K562 (cell line): ENCODE measurements at regions not wholly inside any gene's neighbourhood (a gene's known extent, or its start where the extent isn't known, plus 50 kb on each side); places are given as distances from the start of the nearest gene placed in this dataset.

Experiments used
- ATAC-seq: fragments of 200-7000 bp; cut with Tn5 transposase; 3 replicates; pipeline ENCODE4 v1.9.1; 2020; ENCODE audit warnings: moderate library complexity
- BruUV-seq: library from RNA; stranded (reverse); fragments of 400-500 nt; replicated peaks from 2 replicates; lab custom pipeline; 2021; lab: Mats Ljungman, UMichigan
- CTCF ChIA-PET: fragments of 300-600 bp; formaldehyde crosslinking; extraction: SDS; loops from one replicate; lab custom pipeline; 2021; ENCODE audit warnings: low intra/inter-chr PET ratio; lab: Yijun Ruan, JAX
- POLR2A ChIA-PET: fragments of 300-600, 350-650 bp; sonication (Branson Sonifier 250); formaldehyde crosslinking; extraction: SDS; loops from one replicate; lab custom pipeline; 2021; ENCODE audit warnings: antibody characterized with exemption, inconsistent platforms; lab: Yijun Ruan, JAX
- DNase-seq, 4 experiments: peaks; one replicate each; pipeline versions ENCODE4 v3.0.0 to v3.0.0-alpha.2; 2011 to 2018; ENCODE audit warnings: low spot score in 3 of 4, mixed read lengths in 3 of 4; ENCODE audit errors: extremely low read depth in 1 of 4
- FAIRE-seq: peaks from 2 replicates; lab custom pipeline; 2011; peaks lifted over from hg19 to GRCh38; lab: Jason Lieb, UNC
- H2AFZ ChIP-seq: 2 replicates; pipeline ENCODE4 v1.6.0; 2011; ENCODE audit warnings: low read depth, low read length, control low read depth, inconsistent platforms
- H3K27ac ChIP-seq: fragments of 200-600 bp; 3 replicates; pipeline ENCODE4 v1.8.0; 2011; ENCODE audit warnings: low read depth, mild to moderate bottlenecking, control low read depth, inconsistent platforms, low read length, moderate library complexity, mixed read lengths; ENCODE audit errors: extremely low read depth
- H3K27me3 ChIP-seq, 2 experiments: fragments of 300-600 bp in 1 of 2; 2 replicates in 1 of 2; 3 replicates in 1 of 2; pipeline versions ENCODE4 v1.6.0 to v1.8.0; 2011; ENCODE audit warnings: inconsistent platforms in 2 of 2, low read length in 2 of 2, mild to moderate bottlenecking in 1 of 2, mixed read lengths in 1 of 2, moderate library complexity in 1 of 2; ENCODE audit not compliant: control insufficient read depth in 2 of 2, insufficient read depth in 2 of 2
- H3K36me3 ChIP-seq: fragments of 300-600 bp; 3 replicates; pipeline ENCODE4 v1.8.0; 2011; ENCODE audit warnings: mild to moderate bottlenecking, low read length, inconsistent platforms; ENCODE audit not compliant: control insufficient read depth, insufficient read depth
- H3K4me1 ChIP-seq, 2 experiments: fragments of 200-600 bp in 1 of 2; replicated peaks in 1 of 2; 2 replicates in 1 of 2; 3 replicates in 1 of 2; pipeline versions ENCODE4 v1.5.1 to v1.8.0; 2011; ENCODE audit warnings: inconsistent platforms in 2 of 2, low read length in 2 of 2, mild to moderate bottlenecking in 1 of 2, mixed read lengths in 1 of 2, moderate library complexity in 1 of 2; ENCODE audit not compliant: control insufficient read depth in 2 of 2, insufficient read depth in 2 of 2
- H3K4me2 ChIP-seq: 2 replicates; pipeline ENCODE4 v1.6.1; 2011; ENCODE audit warnings: low read length, control low read depth, inconsistent platforms, mixed read lengths; ENCODE audit not compliant: insufficient read depth
- H3K4me3 ChIP-seq: fragments of 200-600 bp; sonication (generic), shearing (Covaris generic); 2 replicates; pipeline ENCODE4 v1.5.1; 2016; ENCODE audit warnings: control low read depth, inconsistent platforms
- H3K79me2 ChIP-seq: fragments of 200-600 bp; 3 replicates; pipeline ENCODE4 v1.8.0; 2011; ENCODE audit warnings: low read length, inconsistent platforms; ENCODE audit not compliant: control insufficient read depth, insufficient read depth
- H3K9ac ChIP-seq, 2 experiments: 2 replicates each; pipeline versions ENCODE4 v1.6.0 to v1.6.1; 2011; ENCODE audit warnings: low read depth in 2 of 2, low read length in 2 of 2, control low read depth in 1 of 2, inconsistent platforms in 1 of 2, mild to moderate bottlenecking in 1 of 2, mixed read lengths in 1 of 2; ENCODE audit not compliant: insufficient read depth in 1 of 2
- H3K9me1 ChIP-seq: one replicate; pipeline ENCODE4 v1.6.0; 2011; ENCODE audit warnings: inconsistent platforms, mild to moderate bottlenecking, low read length, moderate library complexity; ENCODE audit not compliant: control insufficient read depth, insufficient read depth
- H3K9me3 ChIP-seq: replicated peaks from 2 replicates; pipeline ENCODE4 v1.5.1; 2011; ENCODE audit warnings: low read depth, low read length, inconsistent platforms; ENCODE audit not compliant: control insufficient read depth, insufficient read depth
- H4K20me1 ChIP-seq: replicated peaks from 2 replicates; pipeline ENCODE4 v1.6.1; 2011; ENCODE audit warnings: low read length, inconsistent platforms, mixed read lengths; ENCODE audit not compliant: control insufficient read depth, insufficient read depth
- CCNT2 ChIP-seq: IDR thresholded peaks from 2 replicates; pipeline ENCODE4 v1.6.1; 2011; ENCODE audit warnings: borderline replicate concordance, low read depth, mild to moderate bottlenecking, moderate library complexity, mixed read lengths, low read length; ENCODE audit not compliant: insufficient read length; ENCODE audit errors: extremely low read depth
- CREBBP ChIP-seq: IDR thresholded peaks from one replicate; pipeline ENCODE4 v1.6.1; 2012; ENCODE audit warnings: low read depth, mild to moderate bottlenecking, control low read depth, inconsistent platforms, low read length
- EHMT2 ChIP-seq: fragments of 450-650 bp; IDR thresholded peaks from 2 replicates; pipeline ENCODE4 v1.6.1; 2018; ENCODE audit warnings: antibody characterized with exemption
- KLF16 ChIP-seq: IDR thresholded peaks from 2 replicates; pipeline ENCODE4 v1.6.1; 2016; ENCODE audit warnings: antibody characterized with exemption
- NONO ChIP-seq, 2 experiments: fragments of 200-400 bp in 1 of 2; fragments of 450-650 bp in 1 of 2; formaldehyde crosslinking in 1 of 2; IDR thresholded peaks; 2 replicates each; pipeline ENCODE4 v1.6.1; 2017; ENCODE audit warnings: low read depth in 2 of 2, mild to moderate bottlenecking in 2 of 2, moderate library complexity in 2 of 2, low read length in 1 of 2
- WGBS: fragments of 100-300 bp; shearing (Covaris generic); methylation state at CpG from one replicate; pipeline ENCODE4 v1.1.6; 2016; ENCODE audit warnings: low coverage, mixed read lengths; ENCODE audit not compliant: insufficient coverage; ENCODE audit errors: missing lambda C conversion rate; 5-methylcytosine and 5-hydroxymethylcytosine counted together
- in situ Hi-C: fragments of 300-500 bp; cut with MboI; formaldehyde crosslinking; loops from 4 replicates; pipeline ENCODE4 v1.15.0; 2018; ENCODE audit warnings: inconsistent platforms, mixed read lengths
- intact Hi-C: fragments of 100-400 bp; cut with micrococcal nuclease; formaldehyde crosslinking; loops from 2 replicates; pipeline ENCODE4 v1.14.2; 2022
- TF ChIP-seq, protein P1 (sequence below): sonication (generic); IDR thresholded peaks from 2 replicates; pipeline ENCODE4 v1.6.1; 2016
- TF ChIP-seq, protein P2 (sequence below): fragments of 250-450 bp; sonication (Bioruptor Pico); IDR thresholded peaks from 2 replicates; pipeline ENCODE4 v1.5.0; 2021; ENCODE audit warnings: mild to moderate bottlenecking, moderate library complexity
- TF ChIP-seq, protein P3 (sequence below): sonication (generic); formaldehyde crosslinking; IDR thresholded peaks from 2 replicates; pipeline ENCODE4 v1.9.0; 2022; ENCODE audit warnings: mild to moderate bottlenecking, missing genetic modification reagents

DNA sequence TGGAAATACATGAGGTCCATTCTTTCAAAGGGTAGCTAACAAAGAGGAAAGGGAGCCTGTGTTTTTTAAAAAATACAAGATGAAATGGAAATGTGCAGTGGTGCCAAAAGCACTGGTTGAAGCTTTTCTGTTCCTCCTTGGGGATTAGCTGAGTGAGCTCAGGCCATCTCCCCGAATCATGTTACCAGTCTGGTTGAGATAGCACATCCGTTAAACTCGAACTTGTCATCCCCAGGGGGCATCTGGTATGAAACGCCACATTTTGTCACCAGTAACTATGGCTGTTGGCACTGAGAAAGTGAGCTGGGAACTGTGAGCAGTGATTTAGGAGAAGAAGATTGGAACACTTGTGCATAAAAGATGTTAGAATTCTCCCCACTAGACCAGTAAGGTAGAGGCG lies 196.2 kb downstream of the SAMD5 start:
- Histone ChIP-seq H3K27ac (no peak overlapping the region), H3K79me2 (peaks cover 17% of the 10 kb centered on the region; the same call in 2 of the 3 replicates), H3K9me3 (no peaks in the 10 kb centered on the region), H3K9me1 (no peaks in the 10 kb centered on the region), H3K36me3 (no peaks in the 10 kb centered on the region), H2AFZ (no peak overlapping the region), H4K20me1 (peaks cover 4% of the 10 kb centered on the region), H3K9ac (no peak overlapping the region), H3K4me3 (no peak overlapping the region), H3K4me1 (peaks cover 0 to 29% of the 10 kb centered on the region in 2 experiments; a peak in 2 of 5 replicates), H3K4me2 (no peak overlapping the region), H3K27me3 (no peaks in the 10 kb centered on the region)
- WGBS: 34% methylated on average over 5 of the region's 5 CpGs
- CTCF ChIA-PET: no interaction called here
- ATAC-seq: no peak
- TF ChIP-seq CCNT2 (no peak), CREBBP (no peak)
- TF ChIP-seq, protein P1, sequence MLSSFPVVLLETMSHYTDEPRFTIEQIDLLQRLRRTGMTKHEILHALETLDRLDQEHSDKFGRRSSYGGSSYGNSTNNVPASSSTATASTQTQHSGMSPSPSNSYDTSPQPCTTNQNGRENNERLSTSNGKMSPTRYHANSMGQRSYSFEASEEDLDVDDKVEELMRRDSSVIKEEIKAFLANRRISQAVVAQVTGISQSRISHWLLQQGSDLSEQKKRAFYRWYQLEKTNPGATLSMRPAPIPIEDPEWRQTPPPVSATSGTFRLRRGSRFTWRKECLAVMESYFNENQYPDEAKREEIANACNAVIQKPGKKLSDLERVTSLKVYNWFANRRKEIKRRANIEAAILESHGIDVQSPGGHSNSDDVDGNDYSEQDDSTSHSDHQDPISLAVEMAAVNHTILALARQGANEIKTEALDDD: peak; percentile 13; the same call in 1 of the 2 replicates
- no peak for DNase-seq
- POLR2A ChIA-PET: interaction anchor here (0.6 to 0.9 kb wide), 3 partner anchors 27 to 170 kb away, joined by 3 to 4 read pairs (median 4); no protein-coding TSS in a partner anchor
- intact Hi-C loops: loop anchor here (5.0 kb wide), 1 partner anchor 42 kb away; no protein-coding TSS in a partner anchor
- FAIRE-seq: no peak
- in situ Hi-C loops: no loop called here
- BruUV-seq: no TSS peak

DNA sequence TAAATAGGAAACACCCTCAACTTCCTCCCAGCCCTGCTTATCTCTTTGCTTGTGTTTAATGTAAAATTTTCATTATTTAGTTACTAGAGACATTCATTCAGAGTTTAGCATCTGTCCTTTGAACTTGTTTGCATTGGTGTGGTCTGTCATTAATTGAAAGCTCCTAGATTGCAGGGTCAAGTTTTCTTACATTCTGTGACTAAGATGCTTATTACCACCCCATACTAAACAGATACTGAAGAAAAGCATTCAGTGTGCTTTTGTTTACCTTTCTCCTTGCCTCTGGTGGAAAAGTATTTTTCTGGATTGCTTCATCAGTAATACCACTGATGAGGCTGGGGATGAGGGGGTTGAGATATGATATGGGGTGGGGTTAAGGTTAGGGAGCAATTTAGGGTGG lies 199.0 kb downstream of the SAMD5 start:
- peaks cover 37% of the 10 kb centered on the region for H3K79me2 ChIP-seq
- DNase-seq (no peak), FAIRE-seq (no peak), ATAC-seq (no peak; the same call in 1 of the 3 replicates)
- no peak overlapping the region for H3K27ac ChIP-seq
- no peaks in the 10 kb centered on the region for H3K9me3 ChIP-seq
- H3K36me3 ChIP-seq: no peaks in the 10 kb centered on the region
- H3K9ac ChIP-seq: no peak overlapping the region
- ChIA-PET CTCF (no interaction called here), POLR2A (interaction anchor here (1.2 to 1.7 kb wide), 3 partner anchors 9 to 15 kb away, joined by 3 to 7 read pairs (median 3); no protein-coding TSS in a partner anchor)
- peaks cover 8% of the 10 kb centered on the region for H4K20me1 ChIP-seq
- H3K27me3 ChIP-seq: no peaks in the 10 kb centered on the region
- no TSS peak for BruUV-seq
- TF ChIP-seq, protein P2, sequence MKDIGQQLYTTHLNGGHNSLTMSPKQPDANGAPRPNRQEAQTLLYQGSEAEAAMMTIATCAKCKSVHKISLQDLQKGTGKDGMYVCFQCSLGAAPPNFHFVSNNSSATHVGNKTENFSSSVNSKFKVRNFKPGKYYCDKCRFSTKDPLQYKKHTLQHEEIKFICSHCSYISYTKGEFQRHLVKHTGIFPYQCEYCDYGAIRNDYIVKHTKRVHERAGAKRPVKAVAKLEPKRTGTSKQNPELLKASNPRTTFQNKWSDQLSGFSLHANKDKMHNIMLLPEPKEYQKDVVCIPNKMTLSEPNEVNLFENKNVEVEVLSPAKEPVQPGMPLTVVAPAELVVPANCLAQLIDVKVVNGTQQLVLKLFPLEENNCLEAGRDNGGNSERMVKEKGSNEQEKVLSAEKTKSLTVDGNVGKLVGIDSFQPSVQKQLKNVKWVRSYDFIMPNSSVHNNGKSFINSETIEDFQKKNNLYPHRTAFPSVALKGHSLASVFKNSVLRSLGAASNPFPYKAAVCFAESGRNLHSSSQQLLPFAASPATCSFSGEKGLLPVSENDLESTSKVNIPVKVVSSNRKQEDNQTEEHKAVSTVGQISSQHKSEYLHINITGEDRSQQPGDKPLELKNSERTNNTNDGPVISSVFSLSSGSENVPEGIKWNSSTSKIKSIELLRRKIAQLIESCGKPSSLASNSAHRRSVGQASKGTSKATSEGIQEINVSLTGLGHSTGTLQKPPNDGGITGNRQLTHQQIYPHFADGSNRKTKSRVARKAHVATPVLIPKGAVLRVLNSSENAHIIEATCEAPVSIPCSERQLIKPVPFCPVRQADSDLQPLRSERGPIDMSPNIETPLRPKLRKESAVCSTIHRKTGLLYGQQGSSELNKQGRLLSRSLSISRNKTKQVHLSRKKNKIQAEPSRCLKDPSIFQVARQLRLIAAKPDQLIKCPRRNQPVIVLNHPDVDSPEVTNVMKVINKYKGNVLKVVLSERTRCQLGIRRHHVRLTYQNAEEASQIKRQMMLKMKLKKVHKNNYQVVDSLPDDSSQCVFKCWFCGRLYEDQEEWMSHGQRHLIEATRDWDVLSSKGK (CRISPR knock-in tag): no peak
- no peak for TF ChIP-seq NONO (IDR thresholded peaks at IDR 0.05; ENCODE audit: low read depth in 2 of 2, low read length in 1 of 2)
- no peak for TF ChIP-seq EHMT2
- TF ChIP-seq, protein P3, sequence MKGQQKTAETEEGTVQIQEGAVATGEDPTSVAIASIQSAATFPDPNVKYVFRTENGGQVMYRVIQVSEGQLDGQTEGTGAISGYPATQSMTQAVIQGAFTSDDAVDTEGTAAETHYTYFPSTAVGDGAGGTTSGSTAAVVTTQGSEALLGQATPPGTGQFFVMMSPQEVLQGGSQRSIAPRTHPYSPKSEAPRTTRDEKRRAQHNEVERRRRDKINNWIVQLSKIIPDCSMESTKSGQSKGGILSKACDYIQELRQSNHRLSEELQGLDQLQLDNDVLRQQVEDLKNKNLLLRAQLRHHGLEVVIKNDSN (CRISPR knock-in tag): no peak
- no peak for TF ChIP-seq KLF16
- no peak overlapping the region for H3K4me3 ChIP-seq
- no peaks in the 10 kb centered on the region for H3K9me1 ChIP-seq
- in situ Hi-C loops: no loop called here
- intact Hi-C loops: loop anchor here (5.0 kb wide), 1 partner anchor 45 kb away; no protein-coding TSS in a partner anchor
- no peak overlapping the region for H2AFZ ChIP-seq
- no peak overlapping the region for H3K4me2 ChIP-seq
- peaks cover 7 to 41% of the 10 kb centered on the region in 2 experiments; a peak in 3 of 5 replicates for H3K4me1 ChIP-seq
